Posterior cingulate gyrus (tissue), 11 donors: ENCODE measurements at regions not wholly inside any gene's neighbourhood (a gene's known extent, or its start where the extent isn't known, plus 50 kb on each side); places are given as distances from the start of the nearest gene placed in this dataset.

Experiments used
- DNase-seq, 10 donors: peaks; one replicate each; pipeline versions ENCODE4 v3.0.0 to v3.0.0-alpha.2; 2020 to 2021; ENCODE audit warnings: mixed read lengths in 3 of 10
- intact Hi-C: fragments of 100-400 bp; cut with DNase I; formaldehyde crosslinking; loops from one replicate; pipeline ENCODE4 v1.15.1; 2023

- no peak for DNase-seq
- intact Hi-C loops, result no loop called here
Observed at GRCh38 chr5:14056039-14056438, 87.1 kb upstream of the TRIO start.

GRCh38 chr5:14054965-14055963, 87.9 kb upstream of the TRIO start:
- intact Hi-C loops, result no loop called here
- DNase-seq, result no peak

GRCh38 chr5:14054111-14054854, 88.9 kb upstream of the TRIO start:
- DNase-seq, result no peak
- intact Hi-C loops, result no loop called here

GRCh38 chr5:14050821-14051220, 92.3 kb upstream of the TRIO start:
- DNase-seq, result no peak
- intact Hi-C loops, result no loop called here

GRCh38 chr5:14048434-14048833, 94.7 kb upstream of the TRIO start:
- DNase-seq, result no peak

GRCh38 chr5:14041528-14042192, 97.2 kb upstream of the DNAH5 start:
- no peak for DNase-seq
- intact Hi-C loops, result no loop called here

More at GRCh38 chr5:14048434-14048833, 94.7 kb upstream of the TRIO start:
- intact Hi-C loops, result no loop called here

- intact Hi-C loops, result no loop called here
- DNase-seq, result no peak
Observed at GRCh38 chr5:14040542-14040941, 96.1 kb upstream of the DNAH5 start.

GRCh38 chr5:14039576-14039975, 95.1 kb upstream of the DNAH5 start:
- intact Hi-C loops, result no loop called here

GRCh38 chr5:14039063-14039462, 94.6 kb upstream of the DNAH5 start:
- intact Hi-C loops, result no loop called here
- no peak for DNase-seq

More at GRCh38 chr5:14039576-14039975, 95.1 kb upstream of the DNAH5 start:
- DNase-seq, result no peak

GRCh38 chr5:14038341-14038959, 94.0 kb upstream of the DNAH5 start:
- no peak for DNase-seq
- intact Hi-C loops, result no loop called here

GRCh38 chr5:14036947-14037346, 92.5 kb upstream of the DNAH5 start:
- intact Hi-C loops, result no loop called here
- no peak for DNase-seq

- intact Hi-C loops, result no loop called here
- no peak for DNase-seq
Observed at GRCh38 chr5:14036514-14036913, 92.0 kb upstream of the DNAH5 start.

GRCh38 chr5:14035859-14036503, 91.5 kb upstream of the DNAH5 start:
- peak in 1 of 10 donors; percentile 22 for DNase-seq
- intact Hi-C loops, result no loop called here

- intact Hi-C loops, result no loop called here
- no peak for DNase-seq
Observed at GRCh38 chr5:14034963-14035362, 90.5 kb upstream of the DNAH5 start.

- intact Hi-C loops, result no loop called here
- no peak for DNase-seq
Observed at GRCh38 chr5:14032918-14033317, 88.4 kb upstream of the DNAH5 start.

- intact Hi-C loops, result no loop called here
- no peak for DNase-seq
Observed at GRCh38 chr5:14028938-14029584, 84.6 kb upstream of the DNAH5 start.

GRCh38 chr5:14028188-14028587, 83.7 kb upstream of the DNAH5 start:
- no peak for DNase-seq
- intact Hi-C loops, result no loop called here

GRCh38 chr5:14025569-14026286, 81.2 kb upstream of the DNAH5 start:
- intact Hi-C loops, result no loop called here
- no peak for DNase-seq

GRCh38 chr5:14022971-14023370, 78.5 kb upstream of the DNAH5 start:
- intact Hi-C loops, result no loop called here
- no peak for DNase-seq
